SH-SY5Y (cell line): ENCODE measurements at regions not wholly inside any gene's neighbourhood (a gene's known extent, or its start where the extent isn't known, plus 50 kb on each side); places are given as distances from the start of the nearest gene placed in this dataset.

Source experiments
- GATA2 ChIP-seq: IDR thresholded peaks from 2 replicates; pipeline ENCODE4 v1.6.1; 2011; ENCODE audit warnings: mild to moderate bottlenecking, low read depth, low read length
- GATA3 ChIP-seq: IDR thresholded peaks from 2 replicates; pipeline ENCODE4 v1.6.1; 2011; ENCODE audit warnings: low read depth, mild to moderate bottlenecking, low read length, moderate library complexity

DNA sequence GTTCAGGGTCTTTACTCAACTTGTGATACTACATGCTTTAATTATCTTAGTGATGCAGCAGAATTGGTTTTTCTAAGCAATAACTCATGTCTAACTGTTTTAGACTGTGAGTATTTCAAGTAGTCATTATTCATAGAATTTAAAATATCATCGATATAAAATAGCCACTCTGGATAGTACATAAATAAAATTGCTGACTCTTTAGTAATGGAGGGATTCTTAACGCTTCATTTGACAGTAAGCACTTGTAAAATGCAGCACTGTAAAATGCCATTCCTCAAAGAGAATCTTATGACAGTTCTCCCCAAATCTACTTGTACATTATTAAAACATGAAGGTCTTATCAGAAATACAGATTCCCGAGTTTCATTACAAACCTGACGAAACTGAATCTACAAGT, 262.8 kb upstream of the LRFN5 start:
- TF ChIP-seq GATA2: no peak
- TF ChIP-seq GATA3: no peak
